GM12878 (cell line): ENCODE measurements at regions not wholly inside any gene's neighbourhood (a gene's known extent, or its start where the extent isn't known, plus 50 kb on each side); places are given as distances from the start of the nearest gene placed in this dataset.

ENCODE experiments used
- ATAC-seq: fragments of 200-7000 bp; cut with Tn5 transposase; 3 replicates; pipeline ENCODE4 v1.9.1; 2020; ENCODE audit warnings: mild to moderate bottlenecking, moderate library complexity
- BruUV-seq: library from RNA; stranded (reverse); fragments of 400-500 nt; replicated peaks from 2 replicates; lab custom pipeline; 2021; lab: Mats Ljungman, UMichigan
- CTCF ChIA-PET: fragments of 300-600 bp; sonication (Branson Sonifier 250); formaldehyde crosslinking; extraction: SDS; loops from one replicate; lab custom pipeline; 2021; ENCODE audit warnings: inconsistent platforms; lab: Yijun Ruan, JAX
- POLR2A ChIA-PET: fragments of 350-600 bp; formaldehyde crosslinking; extraction: SDS; loops from one replicate; lab custom pipeline; 2021; ENCODE audit warnings: inconsistent platforms; lab: Charles Lee
- RAD21 ChIA-PET: fragments of 300-600 bp; sonication (Branson Sonifier 250); formaldehyde crosslinking; loops from one replicate; lab custom pipeline; 2023; ENCODE audit warnings: antibody characterized with exemption; ENCODE audit not compliant: unreplicated experiment; lab: Charles Lee
- SMC1A ChIA-PET: fragments of 300-600 bp; sonication (Branson Sonifier 250); formaldehyde crosslinking; loops from one replicate; lab custom pipeline; 2023; ENCODE audit not compliant: unreplicated experiment, uncharacterized antibody; lab: Charles Lee
- DNase-seq: peaks from one replicate; pipeline ENCODE4 v3.0.0-alpha.2; 2011; ENCODE audit warnings: low read depth, low spot score
- FAIRE-seq: peaks from 3 replicates; lab custom pipeline; 2011; peaks lifted over from hg19 to GRCh38; lab: Jason Lieb, UNC
- H2AFZ ChIP-seq: 2 replicates; pipeline ENCODE4 v1.6.0; 2011; ENCODE audit warnings: low read depth, low read length, control low read depth; ENCODE audit not compliant: control insufficient read depth
- H3K27ac ChIP-seq: 2 replicates; pipeline ENCODE4 v1.5.1; 2011; ENCODE audit warnings: control low read depth; ENCODE audit not compliant: control insufficient read depth, insufficient read depth
- H3K27me3 ChIP-seq, 2 experiments: replicated peaks in 1 of 2; 2 replicates each; pipeline versions ENCODE4 v1.6.0 to v1.6.1; 2011; ENCODE audit warnings: low read length in 1 of 2; ENCODE audit not compliant: control insufficient read depth in 2 of 2, insufficient read depth in 2 of 2
- H3K36me3 ChIP-seq, 2 experiments: 2 replicates each; pipeline ENCODE4 v1.5.1; 2011; ENCODE audit warnings: low read length in 1 of 2; ENCODE audit not compliant: control insufficient read depth in 2 of 2, insufficient read depth in 2 of 2
- H3K4me1 ChIP-seq: 2 replicates; pipeline ENCODE4 v1.6.1; 2011; ENCODE audit warnings: mild to moderate bottlenecking, low read length, moderate library complexity, mixed read lengths; ENCODE audit not compliant: control insufficient read depth, insufficient read depth
- H3K4me2 ChIP-seq: 2 replicates; pipeline ENCODE4 v1.6.0; 2011; ENCODE audit warnings: control low read depth; ENCODE audit not compliant: control insufficient read depth, insufficient read depth
- H3K4me3 ChIP-seq: fragments of 200-600 bp; sonication (generic); 2 replicates; pipeline ENCODE4 v1.5.1; 2016
- H3K79me2 ChIP-seq: 2 replicates; pipeline ENCODE4 v1.6.0; 2011; ENCODE audit warnings: low read length; ENCODE audit not compliant: control insufficient read depth, insufficient read depth
- H3K9ac ChIP-seq: 2 replicates; pipeline ENCODE4 v1.8.0; 2011; ENCODE audit warnings: low read length, control low read depth, mixed read lengths; ENCODE audit not compliant: control insufficient read depth, insufficient read depth
- H3K9me3 ChIP-seq: replicated peaks from 3 replicates; pipeline ENCODE4 v1.5.1; 2011; ENCODE audit warnings: mild to moderate bottlenecking, low read length; ENCODE audit not compliant: control insufficient read depth, insufficient read depth
- H4K20me1 ChIP-seq: 2 replicates; pipeline ENCODE4 v1.6.0; 2011; ENCODE audit not compliant: control insufficient read depth, insufficient read depth
- BACH1 ChIP-seq: fragments of 450-650 bp; IDR thresholded peaks from 2 replicates; pipeline ENCODE4 v1.6.1; 2017; ENCODE audit warnings: mild to moderate bottlenecking, borderline replicate concordance
- CBFB ChIP-seq: IDR thresholded peaks from 2 replicates; pipeline ENCODE4 v1.6.1; 2016; ENCODE audit warnings: antibody characterized with exemption, low read depth
- CBX5 ChIP-seq: sonication (generic); IDR thresholded peaks from 2 replicates; pipeline ENCODE4 v1.6.1; 2016; ENCODE audit warnings: low read depth, moderate library complexity, mild to moderate bottlenecking, inconsistent platforms
- CREB1 ChIP-seq: IDR thresholded peaks from 2 replicates; pipeline ENCODE4 v1.6.1; 2012; ENCODE audit warnings: low read depth, mild to moderate bottlenecking, inconsistent platforms
- EP300 ChIP-seq, 2 experiments: fragments of 150-350 bp in 1 of 2; IDR thresholded peaks; 2 replicates each; pipeline ENCODE4 v1.6.1; 2011 to 2012; ENCODE audit warnings: low read depth in 2 of 2, low read length in 2 of 2, borderline replicate concordance in 1 of 2, improper control_type of control experiment in 1 of 2, inconsistent platforms in 1 of 2; ENCODE audit not compliant: control insufficient read depth in 1 of 2
- FOXM1 ChIP-seq: IDR thresholded peaks from 2 replicates; pipeline ENCODE4 v1.6.1; 2012; ENCODE audit warnings: low read depth, mild to moderate bottlenecking, inconsistent platforms, low read length, moderate library complexity
- GABPA ChIP-seq: IDR thresholded peaks from 2 replicates; pipeline ENCODE4 v1.6.1; 2014; ENCODE audit warnings: antibody characterized with exemption, low read depth, mild to moderate bottlenecking, inconsistent platforms
- GATAD2B ChIP-seq: fragments of 450-650 bp; conservative IDR thresholded peaks from 2 replicates; pipeline ENCODE4 v1.6.1; 2017; ENCODE audit warnings: low read depth, mild to moderate bottlenecking, moderate library complexity
- MEF2B ChIP-seq: fragments of 450-650 bp; IDR thresholded peaks from 2 replicates; pipeline ENCODE4 v1.6.1; 2018; ENCODE audit warnings: mild to moderate bottlenecking, moderate library complexity; ENCODE audit not compliant: partially characterized antibody, poor library complexity, severe bottlenecking
- MTA3 ChIP-seq: IDR thresholded peaks from 2 replicates; pipeline ENCODE4 v1.6.1; 2012; ENCODE audit warnings: low read length, inconsistent platforms, borderline replicate concordance
- NBN ChIP-seq: fragments of 450-650 bp; IDR thresholded peaks from 2 replicates; pipeline ENCODE4 v1.6.1; 2016
- NFYB ChIP-seq: IDR thresholded peaks from 2 replicates; pipeline ENCODE4 v1.6.1; 2011; ENCODE audit warnings: low read depth, mild to moderate bottlenecking, low read length, improper control_type of control experiment, moderate library complexity; ENCODE audit not compliant: insufficient read depth
- POLR2AphosphoS2 ChIP-seq: IDR thresholded peaks from 2 replicates; pipeline ENCODE4 v1.6.1; 2011; ENCODE audit warnings: low read depth, mild to moderate bottlenecking, low read length, improper control_type of control experiment, moderate library complexity
- RAD21 ChIP-seq: IDR thresholded peaks from 2 replicates; pipeline ENCODE4 v1.6.1; 2011; ENCODE audit warnings: mild to moderate bottlenecking, low read depth, low read length, moderate library complexity; ENCODE audit not compliant: insufficient read depth
- RELA ChIP-seq: fragments of 450-650 bp; IDR thresholded peaks from 2 replicates; pipeline ENCODE4 v1.8.0; 2014; ENCODE audit warnings: borderline replicate concordance; ENCODE audit not compliant: partially characterized antibody
- RUNX3 ChIP-seq: IDR thresholded peaks from 2 replicates; pipeline ENCODE4 v1.6.1; 2012; ENCODE audit warnings: low read length, inconsistent platforms
- SP1 ChIP-seq: IDR thresholded peaks from one replicate; pipeline ENCODE4 v1.6.1; 2011; ENCODE audit warnings: low read depth, low read length
- STAT1 ChIP-seq: fragments of 450-650 bp; conservative IDR thresholded peaks from 2 replicates; pipeline ENCODE4 v1.6.1; 2014; ENCODE audit warnings: antibody characterized with exemption, mild to moderate bottlenecking
- TCF12 ChIP-seq: IDR thresholded peaks from 2 replicates; pipeline ENCODE4 v1.6.1; 2011; ENCODE audit warnings: low read depth, mild to moderate bottlenecking, low read length
- WRNIP1 ChIP-seq: IDR thresholded peaks from 2 replicates; pipeline ENCODE4 v1.6.1; 2011; ENCODE audit warnings: low read depth, low read length, improper control_type of control experiment, borderline replicate concordance
- YY1 ChIP-seq: IDR thresholded peaks from 2 replicates; pipeline ENCODE4 v1.6.1; 2011; ENCODE audit warnings: low read depth, mild to moderate bottlenecking, low read length
- ZNF207 ChIP-seq: fragments of 450-650 bp; IDR thresholded peaks from 2 replicates; pipeline ENCODE4 v1.6.1; 2014; ENCODE audit warnings: antibody characterized with exemption, mild to moderate bottlenecking, borderline replicate concordance
- ZSCAN29 ChIP-seq: fragments of 450-650 bp; IDR thresholded peaks from 2 replicates; pipeline ENCODE4 v1.6.1; 2017; ENCODE audit warnings: mild to moderate bottlenecking, moderate library complexity
- WGBS: methylation state at CpG from one replicate; pipeline ENCODE4 v1.1.6; 2016; ENCODE audit warnings: low lambda C conversion rate; ENCODE audit not compliant: insufficient replicate concordance, insufficient coverage; ENCODE audit errors: missing lambda C conversion rate; 5-methylcytosine and 5-hydroxymethylcytosine counted together
- in situ Hi-C: fragments of 300-500 bp; cut with MboI; formaldehyde crosslinking; loops from 9 replicates; pipeline ENCODE4 v1.14.3; 2018; ENCODE audit warnings: mixed read lengths
- intact Hi-C: fragments of 100-400 bp; cut with micrococcal nuclease; formaldehyde crosslinking; loops from one replicate; pipeline ENCODE4 v1.14.2; 2022; ENCODE audit not compliant: unreplicated experiment
- TF ChIP-seq, protein P1 (sequence below): fragments of 450-650 bp; conservative IDR thresholded peaks from 2 replicates; pipeline ENCODE4 v1.6.1; 2017; ENCODE audit warnings: mild to moderate bottlenecking, moderate library complexity

GRCh38 chr1:234841710-234842231 is 231.8 kb upstream of the IRF2BP2 start:
- ChIA-PET POLR2A (interaction anchor here (0.6 to 3.2 kb wide), 15 partner anchors 11 to 361 kb away, joined by 3 to 27 read pairs (median 5); no protein-coding TSS in a partner anchor), SMC1A (interaction anchor here (0.6 to 14.0 kb wide), 37 partner anchors 9 to 342 kb away, joined by 3 to 143 read pairs (median 5); partner anchors contain the start of gene IRF2BP2), CTCF (interaction anchor here (0.7 to 3.0 kb wide), 8 partner anchors 20 to 337 kb away, joined by 3 to 21 read pairs (median 3); no protein-coding TSS in a partner anchor), RAD21 (interaction anchor here (0.6 to 10.5 kb wide), 29 partner anchors 9 to 347 kb away, joined by 3 to 155 read pairs (median 8); partner anchors contain the start of gene IRF2BP2)
- 35% methylated on average over 7 of the region's 7 CpGs for WGBS
- peaks cover 50% of the 10 kb centered on the region for H3K4me1 ChIP-seq
- peak overlapping the region; percentile 92 for H3K4me2 ChIP-seq
- in situ Hi-C loops: loop anchor here (5.0 to 25.0 kb wide), 5 partner anchors 104 to 339 kb away; partner anchors contain the start of gene IRF2BP2
- 0 out of 2 replicates have a peak overlapping the region, but pooled peaks have one; percentile 5 for H3K4me3 ChIP-seq
- no peaks in the 10 kb centered on the region for H4K20me1 ChIP-seq
- H3K9me3 ChIP-seq: no peaks in the 10 kb centered on the region
- H3K79me2 ChIP-seq: no peaks in the 10 kb centered on the region
- H3K27ac ChIP-seq: peak overlapping the region; percentile 97
- intact Hi-C loops: loop anchor here (1.0 to 2.0 kb wide), 11 partner anchors 35 to 241 kb away; no protein-coding TSS in a partner anchor
- H3K9ac ChIP-seq: peak overlapping the region; percentile 77
- no peaks in the 10 kb centered on the region for H3K27me3 ChIP-seq
- BruUV-seq: no TSS peak
- H3K36me3 ChIP-seq: no peaks in the 10 kb centered on the region
- H2AFZ ChIP-seq: 0 out of 2 replicates have a peak overlapping the region, but pooled peaks have one; percentile 1
- no peak for FAIRE-seq
- no peak for DNase-seq
- ATAC-seq: peak; percentile 65
- TF ChIP-seq GABPA (0 out of 2 replicates have a peak, but pooled peaks have one; percentile 23), RELA (peak; percentile 9), CBFB (peak; percentile 80), ZSCAN29 (no peak), ZNF207 (peak; percentile 18; the same call in 1 of the 2 replicates), YY1 (peak; percentile 25; the same call in 1 of the 2 replicates), RAD21 (peak; percentile 39; the same call in 1 of the 2 replicates), MEF2B (peak; percentile 69), POLR2AphosphoS2 (no peak), MTA3 (peak; percentile 64; the same call in 1 of the 2 replicates), EP300 (IDR thresholded peaks at IDR 0.05; ENCODE audit: borderline replicate concordance in 1 of 2, control insufficient read depth in 1 of 2, low read depth in 2 of 2, low read length in 2 of 2) (peak; percentile 85 to 90), NBN (0 out of 2 replicates have a peak, but pooled peaks have one; percentile 60), FOXM1 (peak; percentile 76), BACH1 (0 out of 2 replicates have a peak, but pooled peaks have one; percentile 15), CBX5 (0 out of 2 replicates have a peak, but pooled peaks have one; percentile 44), NFYB (peak; percentile 70), SP1 (peak; percentile 46), STAT1 (0 out of 2 replicates have a peak, but pooled peaks have one; percentile 18), GATAD2B (peak; percentile 78), TCF12 (peak; percentile 81), RUNX3 (peak; percentile 92), CREB1 (peak; percentile 61), WRNIP1 (0 out of 2 replicates have a peak, but pooled peaks have one; percentile 73)
- TF ChIP-seq, protein P1, sequence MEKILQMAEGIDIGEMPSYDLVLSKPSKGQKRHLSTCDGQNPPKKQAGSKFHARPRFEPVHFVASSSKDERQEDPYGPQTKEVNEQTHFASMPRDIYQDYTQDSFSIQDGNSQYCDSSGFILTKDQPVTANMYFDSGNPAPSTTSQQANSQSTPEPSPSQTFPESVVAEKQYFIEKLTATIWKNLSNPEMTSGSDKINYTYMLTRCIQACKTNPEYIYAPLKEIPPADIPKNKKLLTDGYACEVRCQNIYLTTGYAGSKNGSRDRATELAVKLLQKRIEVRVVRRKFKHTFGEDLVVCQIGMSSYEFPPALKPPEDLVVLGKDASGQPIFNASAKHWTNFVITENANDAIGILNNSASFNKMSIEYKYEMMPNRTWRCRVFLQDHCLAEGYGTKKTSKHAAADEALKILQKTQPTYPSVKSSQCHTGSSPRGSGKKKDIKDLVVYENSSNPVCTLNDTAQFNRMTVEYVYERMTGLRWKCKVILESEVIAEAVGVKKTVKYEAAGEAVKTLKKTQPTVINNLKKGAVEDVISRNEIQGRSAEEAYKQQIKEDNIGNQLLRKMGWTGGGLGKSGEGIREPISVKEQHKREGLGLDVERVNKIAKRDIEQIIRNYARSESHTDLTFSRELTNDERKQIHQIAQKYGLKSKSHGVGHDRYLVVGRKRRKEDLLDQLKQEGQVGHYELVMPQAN: no peak
